IMR-90 (cell line): ENCODE measurements at regions not wholly inside any gene's neighbourhood (a gene's known extent, or its start where the extent isn't known, plus 50 kb on each side); places are given as distances from the start of the nearest gene placed in this dataset.

ENCODE experiments used
- ATAC-seq: fragments of 200-7000 bp; cut with Tn5 transposase; 2 replicates; pipeline ENCODE4 v1.9.1; 2020; ENCODE audit warnings: low read depth, mild to moderate bottlenecking, moderate library complexity
- BruUV-seq: library from RNA; stranded (reverse); fragments of 400-500 nt; replicated peaks from 2 replicates; lab custom pipeline; 2021; lab: Mats Ljungman, UMichigan
- CTCF ChIA-PET: fragments of 300-600 bp; formaldehyde crosslinking; extraction: SDS; loops from one replicate; lab custom pipeline; 2021; ENCODE audit warnings: antibody characterized with exemption; lab: Yijun Ruan, JAX
- POLR2A ChIA-PET: fragments of 300-600 bp; sonication (Branson Sonifier 250); formaldehyde crosslinking; loops from one replicate; lab custom pipeline; 2022; ENCODE audit warnings: antibody characterized with exemption; ENCODE audit not compliant: unreplicated experiment; lab: Charles Lee
- DNase-seq: peaks from one replicate; pipeline ENCODE4 v3.0.0; 2013
- H2AFZ ChIP-seq: replicated peaks from 2 replicates; pipeline ENCODE3; 2013; ENCODE audit warnings: low read length, mild to moderate bottlenecking; ENCODE audit not compliant: poor library complexity
- H2AK5ac ChIP-seq: 2 replicates; pipeline ENCODE4 v1.6.1; 2013; ENCODE audit warnings: low read depth, low read length, inconsistent platforms
- H2AK9ac ChIP-seq: replicated peaks from 2 replicates; pipeline ENCODE3; 2013; ENCODE audit warnings: mild to moderate bottlenecking, low read depth, low read length, moderate library complexity; ENCODE audit not compliant: poor library complexity
- H2BK120ac ChIP-seq: 2 replicates; pipeline ENCODE4 v1.6.1; 2013; ENCODE audit warnings: low read depth, low read length, inconsistent platforms
- H2BK15ac ChIP-seq: 3 replicates; pipeline ENCODE4 v1.6.1; 2013; ENCODE audit warnings: low read depth, low read length, inconsistent platforms
- H2BK20ac ChIP-seq: 2 replicates; pipeline ENCODE4 v1.6.1; 2013; ENCODE audit warnings: low read depth, mild to moderate bottlenecking, inconsistent platforms, low read length, moderate library complexity
- H2BK5ac ChIP-seq: 2 replicates; pipeline ENCODE4 v1.6.1; 2013; ENCODE audit warnings: mild to moderate bottlenecking, low read depth, low read length, inconsistent platforms; ENCODE audit not compliant: poor library complexity, severe bottlenecking
- H3K14ac ChIP-seq: replicated peaks from 2 replicates; pipeline ENCODE4 v1.6.1; 2013; ENCODE audit warnings: low read depth, low read length, inconsistent platforms
- H3K18ac ChIP-seq: 2 replicates; pipeline ENCODE4 v1.6.1; 2013; ENCODE audit warnings: low read depth, low read length, control low read depth
- H3K23ac ChIP-seq: 2 replicates; pipeline ENCODE4 v1.6.1; 2013; ENCODE audit warnings: low read depth, low read length, inconsistent platforms
- H3K27ac ChIP-seq: 2 replicates; pipeline ENCODE4 v1.5.1; 2013; ENCODE audit warnings: mild to moderate bottlenecking, control low read depth, low read length; ENCODE audit not compliant: insufficient read depth
- H3K27me3 ChIP-seq: 2 replicates; pipeline ENCODE4 v1.6.1; 2013; ENCODE audit warnings: low read length; ENCODE audit not compliant: control insufficient read depth, insufficient read depth
- H3K36me3 ChIP-seq: 2 replicates; pipeline ENCODE4 v1.6.1; 2013; ENCODE audit warnings: low read length, mixed read lengths; ENCODE audit not compliant: control insufficient read depth, insufficient read depth
- H3K4ac ChIP-seq: 2 replicates; pipeline ENCODE4 v1.6.1; 2013; ENCODE audit warnings: low read depth, low read length, inconsistent platforms
- H3K4me1 ChIP-seq: 2 replicates; pipeline ENCODE4 v1.6.1; 2013; ENCODE audit warnings: low read length, mixed read lengths; ENCODE audit not compliant: control insufficient read depth, insufficient read depth
- H3K4me2 ChIP-seq: 2 replicates; pipeline ENCODE4 v1.6.1; 2013; ENCODE audit warnings: low read depth, mild to moderate bottlenecking, control low read depth, low read length, moderate library complexity
- H3K4me3 ChIP-seq: 2 replicates; pipeline ENCODE4 v1.5.1; 2013; ENCODE audit warnings: low read depth, mild to moderate bottlenecking, control low read depth, low read length, moderate library complexity; ENCODE audit not compliant: insufficient read depth
- H3K56ac ChIP-seq: 2 replicates; pipeline ENCODE4 v1.6.1; 2013; ENCODE audit warnings: low read length, inconsistent platforms; ENCODE audit not compliant: insufficient read depth; ENCODE audit errors: extremely low read depth
- H3K79me1 ChIP-seq, 2 experiments: 2 replicates each; pipeline ENCODE4 v1.6.1; 2013; ENCODE audit warnings: low read length in 2 of 2, inconsistent platforms in 1 of 2, low read depth in 1 of 2
- H3K9ac ChIP-seq: 2 replicates; pipeline ENCODE4 v1.6.1; 2013; ENCODE audit warnings: low read depth, low read length, control low read depth
- H3K9me1 ChIP-seq: 2 replicates; pipeline ENCODE4 v1.6.1; 2013; ENCODE audit warnings: low read length, inconsistent platforms; ENCODE audit not compliant: insufficient read depth
- H3K9me3 ChIP-seq: 2 replicates; pipeline ENCODE4 v1.6.1; 2013; ENCODE audit warnings: low read length; ENCODE audit not compliant: control insufficient read depth, insufficient read depth
- H4K20me1 ChIP-seq: 2 replicates; pipeline ENCODE4 v1.6.1; 2013; ENCODE audit warnings: low read length, inconsistent platforms; ENCODE audit not compliant: insufficient read depth
- H4K5ac ChIP-seq: 2 replicates; pipeline ENCODE4 v1.6.1; 2013; ENCODE audit warnings: mild to moderate bottlenecking, low read depth, low read length, control low read depth
- H4K8ac ChIP-seq, 2 experiments: 2 replicates each; pipeline ENCODE4 v1.6.1; 2013; ENCODE audit warnings: low read depth in 2 of 2, low read length in 2 of 2, control low read depth in 1 of 2, inconsistent platforms in 1 of 2
- H4K91ac ChIP-seq: 2 replicates; pipeline ENCODE4 v1.6.1; 2013; ENCODE audit warnings: low read depth, low read length, inconsistent platforms; ENCODE audit not compliant: insufficient read depth
- CHD1 ChIP-seq: IDR thresholded peaks from 2 replicates; pipeline ENCODE4 v1.6.1; 2012; ENCODE audit warnings: low read depth, low read length, improper control_type of control experiment
- CTCF ChIP-seq: conservative IDR thresholded peaks from 2 replicates; pipeline ENCODE4 v1.5.1; 2012; ENCODE audit warnings: mild to moderate bottlenecking, low read depth, low read length, improper control_type of control experiment
- ELK1 ChIP-seq: fragments of 150-350 bp; IDR thresholded peaks from 2 replicates; pipeline ENCODE4 v1.6.1; 2016; ENCODE audit warnings: low read depth, mild to moderate bottlenecking, low read length, moderate library complexity, borderline replicate concordance
- MAFK ChIP-seq: IDR thresholded peaks from 2 replicates; pipeline ENCODE4 v1.6.1; 2012; ENCODE audit warnings: low read depth, low read length, improper control_type of control experiment
- MAZ ChIP-seq: IDR thresholded peaks from 2 replicates; pipeline ENCODE4 v1.6.1; 2012; ENCODE audit warnings: low read depth, mild to moderate bottlenecking, low read length, improper control_type of control experiment, moderate library complexity, borderline replicate concordance
- POLR2A ChIP-seq: IDR thresholded peaks from 2 replicates; pipeline ENCODE4 v1.6.1; 2012; ENCODE audit warnings: mild to moderate bottlenecking, low read depth, low read length
- RAD21 ChIP-seq: IDR thresholded peaks from 2 replicates; pipeline ENCODE4 v1.6.1; 2012; ENCODE audit warnings: low read length, improper control_type of control experiment
- RCOR1 ChIP-seq: IDR thresholded peaks from 2 replicates; pipeline ENCODE4 v1.6.1; 2012; ENCODE audit warnings: mild to moderate bottlenecking, low read length, improper control_type of control experiment; ENCODE audit not compliant: insufficient replicate concordance
- SMC3 ChIP-seq: fragments of 150-350 bp; IDR thresholded peaks from 2 replicates; pipeline ENCODE4 v1.6.1; 2016; ENCODE audit warnings: low read depth, mild to moderate bottlenecking, antibody characterized with exemption, low read length, moderate library complexity
- USF2 ChIP-seq: fragments of 150-350 bp; IDR thresholded peaks from 2 replicates; pipeline ENCODE4 v1.6.1; 2017; ENCODE audit warnings: mild to moderate bottlenecking, antibody characterized with exemption, low read length, low read depth
- dilution Hi-C: fragments of 300-500 bp; cut with HindIII; formaldehyde crosslinking; loops from one replicate; pipeline ENCODE4 v1.14.3; 2018; ENCODE audit warnings: low sequenced_read_pairs; ENCODE audit not compliant: unreplicated experiment
- in situ Hi-C: fragments of 300-500 bp; cut with MboI; formaldehyde crosslinking; loops from 3 replicates; pipeline ENCODE4 v1.14.3; 2019; ENCODE audit warnings: low sequenced_read_pairs, inconsistent platforms, mixed read lengths
- intact Hi-C: fragments of 100-400 bp; cut with micrococcal nuclease; formaldehyde crosslinking; loops from 2 replicates; pipeline ENCODE4 v1.10.0; 2022

- no peak overlapping the region for H3K9ac ChIP-seq
- POLR2A ChIA-PET = no interaction called here
- intact Hi-C loops = no loop called here
These were observed 90.1 kb downstream of the ZNF648 start for GRCh38 chr1:181971424-181971823.

More at GRCh38 chr1:181971424-181971823, 90.1 kb downstream of the ZNF648 start:
- Histone ChIP-seq H3K79me1 (no peaks in the 10 kb centered on the region), H2BK15ac (no peak overlapping the region), H4K8ac (no peak overlapping the region), H3K4ac (no peak overlapping the region), H4K5ac (no peak overlapping the region), H3K4me1 (no peaks in the 10 kb centered on the region), H2AFZ (no peak overlapping the region), H2AK5ac (no peak overlapping the region), H3K4me2 (no peak overlapping the region), H3K9me1 (no peaks in the 10 kb centered on the region), H3K4me3 (no peak overlapping the region), H3K36me3 (no peaks in the 10 kb centered on the region), H2BK120ac (no peak overlapping the region), H4K20me1 (no peaks in the 10 kb centered on the region), H3K27me3 (no peaks in the 10 kb centered on the region), H3K9me3 (peaks cover 17% of the 10 kb centered on the region), H4K91ac (no peak overlapping the region), H2BK20ac (no peak overlapping the region), H3K27ac (no peak overlapping the region), H3K56ac (no peak overlapping the region), H2BK5ac (no peak overlapping the region), H3K18ac (no peak overlapping the region), H3K14ac (no peak overlapping the region), H2AK9ac (no peak overlapping the region), H3K23ac (no peak overlapping the region)
- ATAC-seq (no peak), DNase-seq (no peak)
- no TSS peak for BruUV-seq
- in situ Hi-C loops (no loop called here), dilution Hi-C loops (no loop called here)
- TF ChIP-seq MAFK (no peak), SMC3 (no peak), CTCF (no peak), MAZ (no peak), POLR2A (no peak), ELK1 (no peak), RCOR1 (no peak), RAD21 (no peak), CHD1 (no peak), USF2 (no peak)
- CTCF ChIA-PET = interaction anchor here (0.8 kb wide), 1 partner anchor 13 kb away, joined by 3 read pairs; no protein-coding TSS in a partner anchor
